Sciatic nerve (tissue), 2 donors: ENCODE measurements at regions not wholly inside any gene's neighbourhood (a gene's known extent, or its start where the extent isn't known, plus 50 kb on each side); places are given as distances from the start of the nearest gene placed in this dataset.

Source experiments
- ATAC-seq: fragments of 200-7000 bp; cut with Tn5 transposase; one replicate; pipeline ENCODE4 v1.9.1; 2020; ENCODE audit warnings: mild to moderate bottlenecking, moderate library complexity
- DNase-seq: peaks from one replicate; pipeline ENCODE4 v3.0.0-alpha.2; 2020; ENCODE audit warnings: low spot score
- intact Hi-C: fragments of 100-400 bp; cut with DNase I; formaldehyde crosslinking; loops from one replicate; pipeline ENCODE4 v1.14.2; 2022
- donor health status: DM: no; HTN: no; CAD: no.
- donor health status: DM: no; HTN: no; CAD: no.

DNA sequence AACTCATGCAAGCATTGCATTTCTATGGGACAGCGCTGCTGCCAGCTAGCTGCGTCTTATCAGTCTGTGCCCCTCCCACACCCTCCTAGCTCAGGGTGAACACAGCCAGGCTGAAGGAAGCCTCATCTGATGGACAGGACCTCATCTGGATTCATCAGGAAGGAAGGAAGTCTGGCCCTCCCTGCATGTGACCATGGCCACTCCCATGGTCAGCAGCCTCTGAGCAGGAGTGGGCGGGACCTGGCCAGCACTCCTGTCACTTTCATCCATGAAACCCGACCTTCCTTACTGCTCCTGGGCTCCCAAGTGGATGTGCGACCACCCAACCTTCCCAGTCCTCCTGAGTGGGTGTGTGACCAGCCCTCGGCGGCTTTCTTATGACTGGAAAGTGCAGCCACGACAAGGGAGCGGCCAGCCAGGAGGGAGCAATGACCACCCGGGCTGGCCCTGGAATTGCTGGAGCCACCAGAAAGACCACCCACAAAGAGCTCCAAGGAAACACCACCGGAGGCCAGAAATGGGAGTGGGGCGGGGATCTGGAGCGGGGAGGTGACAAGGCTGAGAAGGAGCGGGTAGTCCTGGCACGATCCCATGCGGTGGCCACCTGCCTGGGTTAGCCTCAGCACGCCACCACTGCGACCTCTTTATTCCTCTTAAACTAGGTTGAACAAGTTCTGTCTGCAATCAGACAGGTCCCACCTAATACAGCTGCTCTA lies 241.2 kb downstream of the TTLL2 start:
- DNase-seq (peak; percentile 74), ATAC-seq (peak; percentile 88)
- intact Hi-C loops = no loop called here

DNA sequence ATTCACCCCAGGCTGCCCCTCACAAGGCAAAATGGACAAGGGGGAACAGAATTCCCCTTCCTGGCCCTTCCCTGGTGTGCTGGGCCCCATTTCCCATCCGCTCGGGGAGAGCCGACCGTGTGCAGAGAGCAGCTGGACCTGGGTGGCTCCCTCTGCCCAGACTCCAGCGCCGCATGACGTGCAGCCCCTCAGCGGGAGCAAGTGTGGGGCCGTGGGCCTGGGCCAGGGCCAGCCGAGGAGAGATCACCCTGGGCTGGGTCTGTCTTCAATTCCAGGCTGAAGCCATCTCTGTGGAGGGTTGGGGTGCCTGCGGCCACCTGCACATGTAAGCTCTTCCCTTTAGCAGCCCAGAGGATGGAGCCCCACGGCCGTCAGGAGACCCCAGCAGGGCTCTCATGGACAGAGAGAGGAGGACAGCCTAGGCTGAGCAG lies 241.8 kb downstream of the TTLL2 start:
- DNase-seq (peak; percentile 61), ATAC-seq (peak; percentile 70)
- intact Hi-C loops = no loop called here

DNA sequence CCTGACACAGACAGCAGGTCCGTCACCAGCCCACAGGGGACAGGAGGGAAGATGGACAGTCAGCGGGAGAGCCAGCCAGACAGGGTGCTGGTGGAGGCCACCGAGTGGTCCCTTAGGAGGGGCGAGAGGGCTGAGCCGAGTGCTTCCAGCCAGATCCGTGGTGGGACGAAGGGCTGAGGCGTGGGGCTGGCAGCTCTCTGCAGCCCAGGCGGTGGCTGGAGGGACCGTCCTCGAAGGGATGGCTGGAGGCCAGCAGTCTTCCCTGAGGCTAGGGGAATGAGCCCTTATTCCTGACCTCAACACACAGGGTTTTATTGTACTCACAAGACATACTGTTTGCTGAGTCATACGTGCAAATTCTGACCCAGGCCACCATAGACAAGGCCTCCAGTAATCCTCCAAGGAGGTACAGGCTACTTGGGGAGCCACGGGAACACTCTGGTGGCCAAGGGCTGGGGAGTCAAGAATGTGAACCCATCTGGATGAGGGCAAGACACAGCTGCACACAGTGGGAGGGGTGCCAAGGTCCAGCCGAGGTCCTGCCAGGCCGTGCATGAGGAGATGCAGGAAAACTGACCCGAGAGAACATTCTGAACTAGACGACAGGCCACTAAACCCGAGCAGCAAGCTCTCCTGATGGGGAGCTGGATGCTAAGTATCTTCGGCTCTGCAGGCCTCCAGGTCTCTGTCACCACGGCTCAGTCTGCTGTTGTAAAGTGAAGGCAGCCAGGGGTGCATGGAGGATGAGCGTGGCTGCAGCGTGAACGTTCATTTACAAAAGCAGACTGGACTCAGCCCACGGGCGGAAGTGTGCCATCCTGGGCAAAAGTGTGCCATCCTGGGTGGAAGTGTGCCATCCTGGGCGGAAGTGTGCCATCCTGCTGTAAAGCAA lies 242.5 kb downstream of the TTLL2 start:
- DNase-seq (peak; percentile 74), ATAC-seq (peak; percentile 82)
- intact Hi-C loops = no loop called here

DNA sequence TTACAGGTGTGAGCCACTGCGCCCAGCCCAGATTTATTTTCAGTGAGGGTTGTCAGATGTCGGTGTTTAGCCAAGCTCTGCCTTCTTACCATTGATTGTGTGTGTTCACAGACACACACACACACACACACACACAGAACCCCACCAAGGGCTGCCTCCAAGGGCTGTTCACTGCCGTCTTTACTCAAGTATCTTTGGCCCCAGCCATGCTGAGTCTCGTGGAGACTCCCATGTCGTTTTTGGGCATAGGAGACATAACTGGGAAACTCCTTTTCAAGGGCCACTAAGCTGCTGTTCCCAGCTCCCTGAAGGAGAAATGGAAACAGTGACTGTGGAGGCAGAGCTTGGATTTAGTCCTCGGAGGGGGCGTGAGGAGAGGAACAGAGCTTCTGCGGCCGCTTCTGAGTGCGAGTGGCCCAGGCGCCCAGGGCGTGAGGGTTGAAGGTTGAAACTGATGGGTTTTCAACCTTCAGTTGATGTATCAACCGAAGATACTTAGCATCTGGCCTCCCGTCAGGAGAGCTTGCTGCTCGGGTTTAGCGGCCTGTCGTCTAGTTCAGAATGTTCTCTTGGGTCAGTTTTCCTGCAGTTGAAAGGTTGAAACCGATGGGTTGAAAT lies 243.6 kb downstream of the TTLL2 start:
- peak; percentile 55 for DNase-seq
- intact Hi-C loops = no loop called here
- no peak for ATAC-seq

DNA sequence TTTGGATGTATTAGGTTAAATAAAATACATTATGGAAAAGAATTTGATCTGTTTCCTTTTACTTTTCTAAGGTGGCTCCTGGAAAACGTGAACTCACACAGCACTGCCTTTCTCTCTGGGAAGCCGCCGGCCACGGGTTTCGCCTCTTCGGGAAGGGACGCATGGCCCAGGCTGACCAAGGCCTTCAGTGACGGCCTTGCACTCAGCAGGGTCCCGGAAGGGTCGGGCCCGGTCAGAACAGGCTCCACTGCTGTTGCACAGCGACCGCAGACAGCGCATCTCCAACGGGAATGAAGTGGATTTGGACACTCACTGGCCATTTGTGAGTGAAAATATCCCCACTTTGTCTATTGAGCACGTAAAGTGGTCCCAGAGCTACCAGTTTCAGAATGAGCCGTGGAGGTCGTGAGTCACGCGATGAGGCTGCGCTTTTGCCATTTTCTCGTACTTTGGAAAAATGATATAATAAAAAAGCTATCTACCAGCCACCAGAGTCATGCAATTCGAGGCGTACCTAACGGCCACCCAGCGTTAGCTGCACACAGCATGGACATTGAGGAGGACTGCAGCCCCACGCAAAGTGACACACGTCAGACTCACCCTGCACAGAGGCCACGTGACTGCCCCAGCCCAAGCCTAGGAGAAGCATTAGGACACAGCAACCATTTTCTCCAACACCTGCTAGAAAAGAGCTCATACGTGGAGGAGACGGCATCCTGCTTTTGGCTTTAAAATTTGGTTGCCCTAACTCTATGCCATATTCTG lies 244.3 kb downstream of the TTLL2 start:
- peak; percentile 53 for DNase-seq
- intact Hi-C loops = no loop called here
- ATAC-seq = no peak

DNA sequence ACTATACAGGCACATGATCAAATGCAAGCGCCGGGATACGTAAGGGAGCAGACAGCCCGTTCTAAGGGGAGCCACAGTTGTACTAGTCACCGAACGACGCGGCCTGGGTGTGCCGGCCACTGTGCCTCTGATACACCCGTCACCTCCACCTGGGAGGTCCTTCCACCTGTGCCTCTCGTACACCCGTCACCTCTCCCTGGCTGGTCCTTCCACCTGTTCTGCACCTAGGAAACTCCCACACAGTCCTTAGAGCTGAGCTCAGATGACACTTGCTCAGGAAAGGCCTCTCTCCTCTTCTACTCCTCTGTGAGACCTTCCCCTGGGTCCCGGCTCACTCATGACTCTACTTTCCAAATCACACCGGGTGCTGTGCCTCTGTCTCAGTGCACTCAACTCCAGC lies 245.0 kb downstream of the TTLL2 start:
- intact Hi-C loops = no loop called here
- peak; percentile 55 for DNase-seq
- no peak for ATAC-seq

DNA sequence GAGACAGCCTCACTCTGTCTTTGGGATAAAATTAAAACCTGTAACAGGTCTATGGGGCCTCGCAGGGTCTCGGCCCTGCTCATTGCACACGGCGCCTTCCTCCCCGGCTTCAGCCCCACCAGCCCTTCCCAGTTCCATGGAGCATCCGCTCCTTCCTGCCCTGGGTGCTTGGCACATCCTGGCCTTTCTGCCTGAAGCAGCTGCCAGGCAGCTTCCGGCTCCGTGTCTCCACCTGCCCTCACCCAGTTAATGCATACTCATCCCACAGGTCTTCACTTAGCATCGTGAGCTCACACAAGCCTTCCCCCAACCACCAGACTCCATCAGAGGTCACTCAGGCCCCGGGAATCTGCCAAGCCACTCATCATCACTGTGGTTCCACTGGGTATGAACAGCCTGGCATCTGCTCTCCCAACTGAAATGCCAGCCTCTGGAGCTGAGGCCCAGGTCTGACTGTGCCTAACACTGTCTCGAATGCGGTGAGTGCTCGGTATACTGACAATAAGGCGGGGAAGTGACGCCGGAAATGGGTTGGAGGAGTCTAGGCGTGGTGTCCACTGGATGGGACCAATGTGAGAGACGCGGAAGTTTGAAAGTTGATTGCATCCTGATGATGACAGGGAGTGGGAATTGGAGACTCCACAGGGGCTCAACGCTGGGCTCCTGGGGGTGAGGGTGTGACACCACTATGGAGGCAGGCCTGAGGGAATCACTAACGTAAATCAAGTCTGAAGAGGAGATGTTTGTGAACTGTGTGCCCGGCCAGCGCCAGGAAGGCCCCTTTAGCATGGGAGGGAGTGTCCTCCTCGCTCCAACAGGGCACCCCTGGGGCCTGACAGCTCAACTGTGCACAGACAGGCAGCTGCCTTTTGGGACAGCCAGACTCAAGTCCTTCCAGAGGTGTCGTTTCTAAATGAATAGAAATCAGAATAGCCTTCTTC lies 245.8 kb downstream of the TTLL2 start:
- DNase-seq = peak; percentile 48
- ATAC-seq = no peak
- intact Hi-C loops = no loop called here

DNA sequence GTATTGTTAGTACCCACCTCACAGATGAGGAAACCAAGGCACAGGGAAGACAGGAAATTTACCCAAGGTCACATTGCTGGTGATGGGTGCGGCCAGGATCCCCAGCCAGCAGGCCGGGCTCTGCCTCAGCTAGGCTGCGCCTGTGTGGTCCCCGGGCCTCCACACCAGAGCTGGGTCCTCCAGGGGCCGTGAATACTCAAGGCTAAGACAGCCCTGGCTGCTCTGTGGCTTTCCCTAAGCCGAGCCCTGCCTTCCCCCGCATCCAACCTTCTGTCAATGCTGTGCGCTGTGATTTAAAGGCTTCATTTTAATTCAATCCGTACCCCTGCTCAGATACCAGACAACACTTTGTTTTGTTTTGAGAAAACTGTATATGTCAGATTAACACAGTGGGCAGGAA lies 246.7 kb downstream of the TTLL2 start:
- DNase-seq = peak; percentile 57

DNA sequence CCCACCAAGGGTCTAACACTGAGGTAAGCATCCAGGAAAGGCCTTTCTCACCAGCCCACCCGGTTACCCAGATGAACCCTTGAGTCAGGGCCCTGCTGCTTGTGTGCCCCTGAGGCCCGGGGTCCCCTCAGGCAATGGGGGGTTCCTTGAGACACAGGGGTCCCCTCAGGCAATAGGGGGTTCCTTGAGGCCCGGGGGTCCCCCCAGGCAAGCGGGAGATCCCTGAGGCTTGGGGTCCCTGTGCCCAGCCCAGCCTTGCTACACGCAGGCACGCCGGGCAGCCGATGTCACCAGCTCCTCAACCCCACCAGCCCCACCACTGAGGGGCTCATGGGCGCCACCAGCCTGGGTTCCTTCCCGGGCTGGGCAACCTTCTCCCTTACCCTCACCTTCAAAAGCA lies 247.2 kb downstream of the TTLL2 start:
- DNase-seq = peak; percentile 51
- no peak for ATAC-seq
- intact Hi-C loops = no loop called here

More for the DNA sequence above, 246.7 kb downstream of the TTLL2 start:
- no peak for ATAC-seq
- intact Hi-C loops = no loop called here

DNA sequence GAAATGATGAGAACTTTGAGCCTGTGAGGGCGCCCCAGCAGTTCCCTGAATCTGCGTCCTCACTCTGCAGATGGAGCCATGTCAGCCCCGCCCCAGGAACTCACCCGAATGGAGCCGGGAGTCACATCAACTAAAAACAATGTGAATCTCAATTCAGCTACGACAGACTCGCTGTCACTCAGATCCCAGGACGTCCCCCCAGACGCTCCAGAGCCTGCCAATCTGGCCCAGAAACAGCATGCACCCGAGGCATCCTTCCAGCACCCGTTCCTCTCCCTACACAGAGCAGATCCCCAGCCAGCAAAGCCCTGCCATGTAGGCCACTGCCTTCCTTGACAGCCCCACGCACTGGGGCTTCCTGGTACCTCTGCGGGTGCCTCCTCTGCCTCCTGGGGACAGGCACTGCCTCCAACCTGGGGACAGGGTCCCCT lies 248.0 kb downstream of the TTLL2 start:
- ATAC-seq = peak; percentile 6
- intact Hi-C loops = no loop called here
- DNase-seq = peak; percentile 63

DNA sequence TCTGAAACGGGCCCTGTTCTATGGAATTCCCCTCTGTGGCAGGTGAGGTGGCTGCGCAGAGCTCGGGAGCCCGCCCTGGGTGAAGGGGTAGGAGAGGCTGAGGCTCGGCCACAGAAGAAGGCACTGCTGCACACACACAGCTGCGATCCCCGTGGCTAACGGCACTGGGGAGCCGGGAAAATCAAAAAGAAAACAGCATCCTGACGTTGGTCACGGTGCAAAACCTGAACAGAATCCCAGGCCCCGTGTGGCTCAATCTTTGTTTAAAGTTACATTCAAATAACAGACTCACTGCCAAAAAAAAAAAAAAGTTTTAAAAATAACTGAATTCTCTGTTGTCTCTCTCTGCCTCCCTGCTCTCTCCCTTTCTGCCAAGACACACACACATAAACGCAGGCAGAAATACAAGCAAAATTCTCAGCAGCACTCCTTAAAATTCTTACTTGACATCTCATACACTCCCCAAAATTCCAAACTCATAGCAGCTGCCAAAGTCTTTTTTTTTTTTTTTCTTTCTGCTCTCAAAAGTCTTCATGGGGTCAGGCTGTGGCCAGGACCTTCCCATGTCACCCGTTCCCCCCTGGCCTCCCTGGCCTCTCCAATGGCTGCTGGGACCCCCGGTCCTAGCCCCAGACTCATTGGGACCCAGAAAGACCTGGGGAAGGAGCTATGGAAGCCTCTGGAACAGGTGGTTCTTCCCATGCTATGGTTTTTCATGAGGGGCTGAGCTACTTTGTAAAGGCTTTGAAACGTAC lies 248.8 kb downstream of the TTLL2 start:
- DNase-seq (peak; percentile 74), ATAC-seq (peak; percentile 79)
- intact Hi-C loops = no loop called here

DNA sequence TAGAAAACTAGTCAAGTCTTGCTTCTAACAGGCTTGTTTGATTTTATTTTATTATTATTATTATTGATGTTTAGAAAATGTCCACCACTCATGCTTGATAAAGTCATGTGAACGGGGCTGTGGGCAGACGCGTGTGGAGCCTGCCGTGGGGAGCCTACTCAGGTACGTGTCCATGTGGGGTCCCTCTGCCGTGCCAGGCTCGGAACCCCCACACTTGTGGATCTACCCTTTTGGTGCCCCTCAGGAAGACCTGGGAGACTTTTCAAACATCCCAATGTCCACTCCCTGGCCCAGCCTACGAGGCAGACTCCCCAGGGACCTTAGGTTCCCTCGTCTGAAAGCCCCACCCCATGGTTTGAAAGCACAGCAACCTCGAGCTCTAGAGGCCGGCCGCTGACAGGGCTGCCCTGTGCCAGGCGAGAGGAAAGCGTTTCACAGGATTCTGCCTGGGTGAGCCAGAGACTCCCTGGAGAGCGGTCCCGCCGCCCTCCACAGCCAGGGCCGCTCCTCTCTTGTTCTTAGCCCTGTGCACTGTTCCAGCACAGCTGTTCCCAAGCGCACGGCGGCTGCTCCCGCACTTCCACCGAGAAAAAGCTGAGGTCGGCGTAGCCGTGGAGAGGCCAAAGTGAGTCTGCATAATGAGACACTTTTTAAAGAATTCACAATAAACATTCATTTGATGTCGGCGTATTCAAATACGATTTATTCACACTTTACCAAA lies 249.7 kb downstream of the TTLL2 start:
- intact Hi-C loops = no loop called here
- DNase-seq (peak; percentile 64), ATAC-seq (peak; percentile 75)

DNA sequence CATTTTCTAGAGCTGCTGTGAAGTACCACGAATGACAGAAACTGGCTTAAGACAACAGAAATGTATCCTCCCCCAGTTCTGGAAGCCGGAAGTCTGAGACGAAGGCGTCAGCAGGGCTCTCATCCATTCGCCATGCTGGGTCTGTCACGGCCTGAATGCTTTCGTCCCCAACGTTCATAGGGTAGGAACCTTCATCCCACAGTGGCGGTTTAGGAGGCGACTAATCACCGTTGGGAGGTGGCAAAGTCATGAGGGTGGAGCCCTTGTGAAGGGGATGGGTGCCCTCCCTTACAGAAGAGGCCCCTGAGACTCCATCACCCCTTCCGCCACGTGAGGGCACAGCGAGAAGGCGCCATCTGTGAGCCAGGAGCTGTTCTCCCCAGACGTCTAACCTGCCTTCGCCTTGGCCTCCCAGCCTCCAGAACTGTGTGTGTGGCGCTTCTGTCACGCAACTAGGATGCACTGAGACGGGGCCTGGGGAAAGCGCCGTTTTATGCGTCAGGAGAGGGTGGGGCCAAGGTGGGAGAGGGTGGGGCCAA lies 250.3 kb downstream of the TTLL2 start:
- no peak for ATAC-seq
- intact Hi-C loops = no loop called here
- peak; percentile 50 for DNase-seq

DNA sequence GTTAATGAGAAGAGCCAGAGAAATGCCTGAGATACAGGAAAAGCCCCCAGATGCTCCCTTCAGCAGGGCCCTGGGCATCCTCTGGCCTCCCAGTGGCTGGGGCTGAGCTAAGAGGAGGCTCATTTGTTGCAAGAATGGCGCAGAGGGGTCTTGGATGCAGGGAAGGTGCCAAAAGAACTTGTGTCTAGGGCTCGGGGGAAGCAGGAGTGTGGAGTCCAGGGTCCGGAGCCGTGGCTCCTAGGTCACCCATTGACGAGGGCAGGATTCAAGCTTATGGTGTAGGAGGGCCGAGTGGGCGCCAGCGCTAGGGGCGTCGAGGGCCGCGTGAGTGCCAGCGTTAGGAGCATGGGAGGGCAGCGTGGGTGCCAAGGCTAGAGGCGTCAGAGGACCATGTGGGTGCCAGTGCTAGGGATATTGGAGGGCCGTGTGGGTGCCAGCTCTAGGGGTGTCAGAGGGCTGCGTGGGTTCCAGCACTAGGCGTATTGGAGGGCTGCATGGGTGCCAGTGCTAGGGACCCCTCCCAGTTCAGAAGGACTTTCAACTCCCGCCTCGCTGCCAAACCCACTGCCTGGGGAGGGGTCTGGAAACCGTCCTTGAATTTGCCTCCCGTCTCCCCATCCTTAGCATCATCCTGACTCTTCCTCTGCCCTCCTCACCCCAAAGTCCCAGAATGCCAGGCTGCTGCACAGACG lies 250.5 kb upstream of the AFDN start:
- ATAC-seq (no peak), DNase-seq (peak; percentile 53)
- intact Hi-C loops = no loop called here

DNA sequence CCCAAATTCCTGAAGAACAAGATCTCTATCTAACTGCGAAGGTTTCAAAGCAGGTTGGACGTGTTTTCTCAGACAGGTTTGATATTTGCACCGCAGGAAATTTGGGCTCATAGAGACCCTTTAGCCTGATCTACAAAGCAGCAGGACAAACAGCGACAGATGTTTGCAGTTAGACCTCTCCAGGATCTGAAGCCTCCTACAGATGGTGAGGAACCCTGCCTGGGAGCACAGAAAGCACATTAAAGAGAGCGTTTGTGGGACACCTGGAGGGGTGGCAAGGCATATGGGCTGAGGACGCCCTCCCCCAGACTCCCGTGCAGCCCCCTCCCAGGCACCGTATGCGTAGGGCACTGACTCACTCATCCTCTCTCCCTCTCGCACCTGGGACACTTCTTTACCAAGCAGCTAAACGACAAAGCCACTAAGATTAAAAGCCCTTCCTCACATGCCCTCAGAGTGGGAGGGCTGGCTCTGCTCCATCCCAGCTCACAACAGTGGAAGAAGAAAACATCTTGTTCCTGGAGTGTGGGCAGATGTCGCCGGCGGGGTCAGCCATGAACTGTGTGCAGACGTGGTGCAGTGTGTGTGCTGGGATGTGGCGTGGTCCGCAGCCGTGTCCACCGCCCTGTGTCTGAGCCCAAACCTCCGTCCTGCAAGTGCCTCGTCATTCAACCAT lies 249.7 kb upstream of the AFDN start:
- DNase-seq = peak; percentile 54
- intact Hi-C loops = no loop called here

More for the DNA sequence above, 249.7 kb upstream of the AFDN start:
- ATAC-seq = no peak
